Breast epithelium (tissue), 3 donors: ENCODE measurements at regions not wholly inside any gene's neighbourhood (a gene's known extent, or its start where the extent isn't known, plus 50 kb on each side); places are given as distances from the start of the nearest gene placed in this dataset.

Source experiments
- CTCF ChIP-seq, 3 donors: fragments of 450-650 bp; IDR thresholded peaks; one replicate each; pipeline ENCODE4 v1.5.1; 2016 to 2017; ENCODE audit warnings: antibody characterized with exemption in 3 of 3, mild to moderate bottlenecking in 3 of 3, moderate library complexity in 3 of 3
- POLR2A ChIP-seq: fragments of 450-650 bp; IDR thresholded peaks from one replicate; pipeline ENCODE4 v1.6.1; 2016; ENCODE audit warnings: antibody characterized with exemption, mild to moderate bottlenecking, moderate library complexity
- POLR2AphosphoS5 ChIP-seq, 3 donors: sonication (generic); formaldehyde crosslinking; IDR thresholded peaks; one replicate each; pipeline ENCODE4 v1.6.1; 2017; ENCODE audit warnings: antibody characterized with exemption in 3 of 3

- TF ChIP-seq CTCF (IDR thresholded peaks at IDR 0.05) (no peak), POLR2A (no peak), POLR2AphosphoS5 (IDR thresholded peaks at IDR 0.05) (no peak)
Observed at GRCh38 chr2:37436323-37436722, 91.9 kb downstream of the QPCT start.
